ENCODE measurements at regions not wholly inside any gene's neighbourhood (a gene's known extent, or its start where the extent isn't known, plus 50 kb on each side); places are given as distances from the start of the nearest gene placed in this dataset.

- no peak for DNase-seq (ENCODE audit: low spot score)
- CTCF ChIA-PET (ENCODE audit: unreplicated experiment), result no interaction called here
- H3K4me2 ChIP-seq (ENCODE audit: low read length), result no peak overlapping the region
- H3K9me2 ChIP-seq (ENCODE audit: insufficient read depth, low read length), result no peaks in the 10 kb centered on the region
- H3K79me2 ChIP-seq (ENCODE audit: insufficient read depth, low read depth, low read length), result no peaks in the 10 kb centered on the region
- H3K36me3 ChIP-seq (ENCODE audit: insufficient read depth, low read length), result no peaks in the 10 kb centered on the region
- H3K4me3 ChIP-seq (ENCODE audit: low read depth, low read length, poor library complexity, severe bottlenecking), result no peak overlapping the region
- H2AFZ ChIP-seq (ENCODE audit: low read length), result no peak overlapping the region
- no peaks in the 10 kb centered on the region for H4K20me1 ChIP-seq (ENCODE audit: insufficient read depth, low read length)
- TF ChIP-seq CTCF (conservative IDR thresholded peaks at IDR 0.05; ENCODE audit: low read length), result no peak
- no peak for TF ChIP-seq EZH2phosphoT487 (IDR thresholded peaks at IDR 0.05; ENCODE audit: borderline replicate concordance, low read depth, low read length)
- POLR2A ChIA-PET, result interaction anchor here (0.9 kb wide), 1 partner anchor 183 kb away, joined by 3 read pairs; no protein-coding TSS in a partner anchor
- no TSS peak for BruUV-seq (replicated peaks)
- intact Hi-C loops (cut with micrococcal nuclease; ENCODE audit: unreplicated experiment), result loop anchor here (10.0 kb wide), 1 partner anchor 200 kb away; no protein-coding TSS in a partner anchor
- H3K27ac ChIP-seq (ENCODE audit: low read depth, low read length, poor library complexity, severe bottlenecking), result no peak overlapping the region
- no peaks in the 10 kb centered on the region for H3K4me1 ChIP-seq (ENCODE audit: insufficient read depth, low read length, poor library complexity, severe bottlenecking)
- H3K9me3 ChIP-seq (ENCODE audit: low read length), result no peaks in the 10 kb centered on the region
Observed at GRCh38 chr5:115384587-115385375, 88.3 kb upstream of the CCDC112 start.

DNA sequence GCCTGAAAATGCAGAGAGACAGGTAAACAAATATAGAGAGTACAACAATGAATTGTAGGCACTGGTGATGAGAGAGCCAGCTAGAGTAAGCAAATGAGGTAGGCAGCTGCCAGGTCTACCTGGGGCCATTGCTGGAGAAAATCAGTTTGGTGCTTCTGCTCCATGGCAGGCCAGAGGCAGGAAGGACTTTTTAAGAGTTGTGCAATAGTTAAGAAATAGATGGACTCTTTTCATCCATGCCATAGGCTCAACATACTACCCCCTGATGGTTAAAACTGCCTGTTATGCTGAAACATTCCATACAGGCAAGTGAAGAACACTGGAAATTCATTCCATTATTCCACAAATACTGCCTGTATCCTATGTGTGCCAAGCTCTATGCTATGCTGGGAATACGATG lies 86.5 kb upstream of the CCDC112 start:
- no peaks in the 10 kb centered on the region for H3K9me2 ChIP-seq (ENCODE audit: insufficient read depth, low read length)
- no peak overlapping the region for H3K4me3 ChIP-seq (ENCODE audit: low read depth, low read length, poor library complexity, severe bottlenecking)
- CTCF ChIA-PET (ENCODE audit: unreplicated experiment), result no interaction called here
- DNase-seq (ENCODE audit: low spot score), result no peak
- no peaks in the 10 kb centered on the region for H4K20me1 ChIP-seq (ENCODE audit: insufficient read depth, low read length)
- H3K9me3 ChIP-seq (ENCODE audit: low read length), result no peaks in the 10 kb centered on the region
- no peaks in the 10 kb centered on the region for H3K4me1 ChIP-seq (ENCODE audit: insufficient read depth, low read length, poor library complexity, severe bottlenecking)
- no TSS peak for BruUV-seq (replicated peaks)
- H2AFZ ChIP-seq (ENCODE audit: low read length), result no peak overlapping the region
- H3K79me2 ChIP-seq (ENCODE audit: insufficient read depth, low read depth, low read length), result no peaks in the 10 kb centered on the region
- no peak overlapping the region for H3K4me2 ChIP-seq (ENCODE audit: low read length)
- intact Hi-C loops (cut with micrococcal nuclease; ENCODE audit: unreplicated experiment), result loop anchor here (10.0 kb wide), 1 partner anchor 202 kb away; no protein-coding TSS in a partner anchor
- no peak for TF ChIP-seq EZH2phosphoT487 (IDR thresholded peaks at IDR 0.05; ENCODE audit: borderline replicate concordance, low read depth, low read length)
- no peak for TF ChIP-seq CTCF (conservative IDR thresholded peaks at IDR 0.05; ENCODE audit: low read length)
- POLR2A ChIA-PET, result interaction anchor here (0.7 to 1.1 kb wide), 3 partner anchors 10 to 195 kb away, joined by 3 to 4 read pairs (median 3); no protein-coding TSS in a partner anchor
- no peak overlapping the region for H3K27ac ChIP-seq (ENCODE audit: low read depth, low read length, poor library complexity, severe bottlenecking)
- no peaks in the 10 kb centered on the region for H3K36me3 ChIP-seq (ENCODE audit: insufficient read depth, low read length)
